SK-MEL-5 (cell line): ENCODE measurements at regions not wholly inside any gene's neighbourhood (a gene's known extent, or its start where the extent isn't known, plus 50 kb on each side); places are given as distances from the start of the nearest gene placed in this dataset.

ENCODE experiments used
- DNase-seq: peaks from one replicate; pipeline ENCODE4 v3.0.0-alpha.2; 2016; ENCODE audit warnings: low read depth, low spot score
- in situ Hi-C: cut with HindIII; loops from 2 replicates; pipeline ENCODE4 v1.10.0; 2016; ENCODE audit warnings: low sequenced_read_pairs, high pct_unique_total_duplicates, low pct_unique_long_range_greater_than_20kb

DNA sequence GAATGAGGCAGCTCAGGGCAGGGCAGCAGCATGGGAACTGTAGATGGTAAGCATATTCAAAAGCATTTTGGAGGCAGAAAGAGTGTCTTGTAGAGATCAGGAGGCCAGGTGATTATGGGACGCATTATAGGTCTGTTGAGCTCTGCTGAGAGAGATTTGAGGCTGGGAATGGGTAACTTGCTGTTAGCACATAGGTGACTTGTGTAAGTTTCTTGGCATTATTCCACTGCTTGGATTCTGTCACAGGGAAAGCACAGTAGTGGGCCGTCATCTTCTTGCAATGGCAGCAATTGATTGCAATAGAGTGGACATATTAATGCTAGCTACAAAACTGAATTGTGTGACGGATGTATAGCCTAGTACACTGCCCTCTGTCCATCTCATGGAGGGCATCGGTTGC is 434.3 kb upstream of the IGFBP3 start:
- DNase-seq = no peak
- in situ Hi-C loops = no loop called here

DNA sequence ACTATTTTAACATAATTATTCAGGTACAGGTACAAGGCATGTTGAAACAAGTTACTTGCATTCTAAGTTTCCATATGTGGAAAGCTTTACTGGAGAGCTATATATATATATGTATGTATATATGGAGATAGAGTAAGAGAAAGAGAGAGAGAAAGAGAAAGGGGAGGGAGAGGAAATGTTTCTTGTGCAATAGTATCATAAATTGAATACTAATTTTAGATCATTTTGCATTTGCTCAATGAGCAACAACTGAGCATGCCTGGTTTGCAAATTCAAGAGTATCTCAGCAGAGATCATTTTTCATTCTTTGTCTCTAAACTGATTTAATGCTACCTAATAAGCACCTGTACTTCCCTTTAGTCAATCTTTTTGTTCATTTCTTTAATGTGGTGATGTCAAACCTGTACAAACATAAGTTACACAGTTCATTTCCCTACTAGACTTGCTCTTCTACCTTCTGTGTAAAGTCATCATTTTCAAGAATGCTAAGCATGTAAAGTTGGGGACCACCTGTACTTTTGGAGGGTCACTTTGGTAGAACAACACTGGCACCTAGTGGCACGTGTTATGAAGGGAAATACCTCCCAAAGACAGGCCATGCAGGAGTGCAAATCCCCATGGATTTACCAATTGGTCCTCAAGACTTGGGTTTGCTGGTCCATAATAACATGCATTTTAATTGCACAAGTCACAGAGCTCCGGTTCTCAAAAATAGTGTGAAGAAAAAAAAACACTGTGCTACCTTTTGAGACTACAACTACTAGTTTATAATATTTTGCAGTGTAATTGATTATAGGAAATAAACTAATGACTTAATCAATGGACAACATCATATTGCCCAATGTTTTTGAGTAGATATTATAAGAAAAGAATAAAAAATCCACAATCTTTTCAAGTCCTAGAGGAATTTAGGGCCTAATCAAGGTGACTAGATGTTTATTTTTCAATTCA is 431.2 kb upstream of the IGFBP3 start:
- in situ Hi-C loops = no loop called here
- DNase-seq = peak; percentile 85

DNA sequence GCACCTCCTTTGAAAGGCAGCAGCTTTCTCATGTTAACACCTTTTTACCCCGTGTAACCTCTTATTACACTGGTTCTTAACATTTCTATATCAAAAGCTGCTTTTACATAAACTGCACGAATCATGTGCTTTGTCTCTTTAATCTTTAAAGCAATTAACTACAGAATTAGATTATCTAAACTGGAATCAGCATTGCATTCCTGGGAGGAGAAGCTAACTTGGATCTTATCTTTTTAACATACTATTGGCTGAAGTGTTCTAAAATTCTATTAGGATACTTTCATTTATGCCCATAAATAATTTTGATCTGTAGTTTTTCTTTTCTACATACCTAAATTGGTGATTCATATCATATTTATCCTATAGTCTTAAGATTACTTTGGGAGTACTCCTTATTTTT is 428.4 kb upstream of the IGFBP3 start:
- no peak for DNase-seq
- in situ Hi-C loops = no loop called here

DNA sequence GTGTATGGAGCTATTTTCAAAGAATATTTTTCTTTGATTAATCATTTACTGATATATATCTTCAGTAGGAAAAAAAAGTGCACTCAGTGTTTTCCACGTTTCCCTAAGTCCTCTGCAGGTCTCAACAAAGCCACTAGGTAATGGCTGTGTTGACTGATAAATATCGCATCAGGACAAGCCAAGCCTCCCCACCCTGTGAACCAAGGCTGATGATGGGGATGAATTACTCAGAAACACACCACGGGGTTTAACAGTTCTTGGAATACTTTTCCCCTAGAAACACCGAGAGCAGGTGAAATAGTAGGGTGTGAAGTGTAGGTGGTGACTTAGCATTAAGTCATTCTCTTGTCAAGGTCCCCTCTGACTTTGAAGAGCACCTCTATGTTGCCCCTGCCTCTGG is 423.5 kb upstream of the IGFBP3 start:
- in situ Hi-C loops = no loop called here
- no peak for DNase-seq

DNA sequence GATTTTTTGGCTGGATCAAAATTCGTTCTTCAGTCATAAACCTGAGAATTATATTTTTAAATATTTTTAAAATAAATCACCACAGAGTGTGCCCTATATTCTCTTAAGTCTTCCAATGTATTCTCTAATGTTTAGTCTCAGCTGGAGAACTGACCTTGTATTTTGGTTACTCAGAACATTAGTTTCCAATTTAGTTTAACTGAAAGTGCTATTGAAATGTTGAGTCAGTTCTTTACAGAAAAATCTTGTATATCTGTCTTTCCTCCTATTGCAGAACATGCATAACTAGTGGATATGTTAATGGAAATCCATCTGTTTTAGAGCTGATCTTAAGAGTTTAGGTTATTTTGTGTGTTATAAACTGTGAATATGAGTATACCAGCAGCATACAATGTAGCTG is 422.7 kb upstream of the IGFBP3 start:
- no peak for DNase-seq
- in situ Hi-C loops = no loop called here

DNA sequence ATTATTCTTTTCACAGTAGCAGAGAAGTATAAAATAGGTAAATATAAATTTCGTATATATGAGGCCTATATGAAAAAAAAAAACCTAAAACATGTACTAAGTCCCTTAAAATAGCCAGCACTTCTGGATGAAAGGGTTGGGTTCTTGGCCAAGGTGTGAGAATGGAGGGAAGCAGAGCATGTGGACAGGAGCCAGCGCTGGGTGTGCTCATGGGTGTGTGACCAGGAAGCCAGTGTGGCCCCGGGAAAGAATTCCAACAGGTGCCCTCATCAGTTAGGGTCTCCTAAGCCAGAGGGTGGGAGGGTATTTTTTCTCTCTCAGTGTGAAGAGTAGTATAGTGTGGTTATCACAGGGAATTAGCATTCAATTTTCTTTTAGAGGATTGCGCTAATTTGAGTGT is 401.9 kb upstream of the IGFBP3 start:
- in situ Hi-C loops = no loop called here
- DNase-seq = no peak

DNA sequence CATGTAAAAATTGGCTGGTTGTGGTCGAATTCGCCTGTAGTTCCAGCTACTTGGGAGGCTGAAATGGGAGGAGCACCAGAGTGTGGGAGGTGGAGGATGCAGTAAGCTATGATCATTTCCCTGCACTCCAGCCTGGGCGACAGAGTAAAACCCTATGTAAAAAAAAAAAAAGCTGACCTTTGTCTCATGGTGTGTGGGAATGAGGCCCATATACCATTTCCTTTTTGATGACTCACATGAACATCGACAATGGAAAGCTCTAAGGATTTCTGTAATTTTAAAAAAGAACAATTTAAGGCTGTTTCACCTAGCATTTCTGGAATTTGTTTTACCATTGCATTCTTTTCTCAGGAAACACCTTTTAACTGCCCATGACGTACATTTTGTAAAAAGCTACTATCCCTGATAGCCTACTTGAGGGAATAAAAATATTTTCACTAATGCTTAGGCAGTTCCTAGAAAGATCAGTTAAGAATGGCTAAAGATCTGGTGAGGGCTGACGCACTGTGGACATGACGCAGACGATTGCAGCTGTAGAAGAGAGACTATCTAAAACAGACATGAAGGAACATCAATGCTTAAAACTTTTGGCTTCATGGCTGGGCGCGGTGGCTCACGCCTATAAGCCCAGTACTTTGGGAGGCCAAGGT is 400.6 kb upstream of the IGFBP3 start:
- in situ Hi-C loops = no loop called here
- no peak for DNase-seq

DNA sequence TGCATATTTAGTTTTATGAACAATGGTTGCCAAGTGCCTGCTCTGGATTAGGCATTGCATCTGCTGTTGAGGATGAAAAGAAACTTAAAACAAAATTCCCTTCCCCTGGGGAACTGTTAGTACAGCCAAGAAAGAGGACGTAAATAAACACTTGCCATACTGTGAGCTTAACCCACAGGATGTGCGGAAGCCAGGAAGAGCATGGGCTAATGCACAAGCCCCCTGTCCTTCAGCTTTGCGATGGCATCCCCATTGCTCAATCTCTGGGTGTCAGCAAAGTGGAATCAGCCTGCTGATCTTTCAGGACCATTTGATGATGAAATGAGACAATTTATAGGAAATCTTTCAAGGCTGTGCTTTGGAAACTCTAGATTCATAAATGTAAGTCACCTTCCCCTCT is 399.9 kb upstream of the IGFBP3 start:
- in situ Hi-C loops = no loop called here
- no peak for DNase-seq

DNA sequence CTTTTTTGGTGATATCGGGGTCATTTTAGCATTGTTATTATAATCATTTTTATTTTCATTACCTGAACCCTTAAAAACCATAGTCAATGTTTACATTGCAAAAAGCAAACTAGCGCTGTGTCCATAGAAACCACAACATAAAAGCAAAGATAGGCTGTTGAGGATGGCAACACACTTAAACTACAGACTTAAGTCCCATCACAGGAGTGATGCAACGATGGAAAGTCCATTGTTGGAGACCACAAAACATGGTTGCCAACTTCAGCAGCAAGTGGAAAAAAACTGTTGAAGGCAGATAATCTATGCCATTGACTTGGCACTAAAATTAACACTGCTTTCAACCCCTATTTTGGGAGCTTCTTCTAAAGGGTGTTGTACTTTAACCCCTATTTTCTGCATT is 398.8 kb upstream of the IGFBP3 start:
- no peak for DNase-seq
- in situ Hi-C loops = no loop called here

DNA sequence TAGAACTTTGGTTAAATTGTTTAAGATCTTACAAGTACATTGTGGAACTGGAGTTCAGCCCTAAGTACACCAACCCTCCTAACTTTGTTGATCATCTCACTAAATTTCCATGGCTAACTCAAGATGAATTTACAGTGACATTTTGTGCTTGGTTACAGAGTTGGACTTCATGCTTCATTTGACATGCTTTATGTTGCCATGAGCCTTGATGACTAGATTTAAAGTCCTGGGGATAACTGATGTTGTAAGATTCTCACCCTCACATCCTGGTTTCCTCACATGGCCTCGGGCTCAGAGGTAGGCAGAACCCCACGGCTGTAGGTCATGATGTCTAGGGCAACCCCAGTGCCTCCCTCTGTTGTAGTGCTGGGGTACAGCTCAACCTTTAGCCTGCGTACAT is 397.2 kb upstream of the IGFBP3 start:
- no peak for DNase-seq
- in situ Hi-C loops = no loop called here

DNA sequence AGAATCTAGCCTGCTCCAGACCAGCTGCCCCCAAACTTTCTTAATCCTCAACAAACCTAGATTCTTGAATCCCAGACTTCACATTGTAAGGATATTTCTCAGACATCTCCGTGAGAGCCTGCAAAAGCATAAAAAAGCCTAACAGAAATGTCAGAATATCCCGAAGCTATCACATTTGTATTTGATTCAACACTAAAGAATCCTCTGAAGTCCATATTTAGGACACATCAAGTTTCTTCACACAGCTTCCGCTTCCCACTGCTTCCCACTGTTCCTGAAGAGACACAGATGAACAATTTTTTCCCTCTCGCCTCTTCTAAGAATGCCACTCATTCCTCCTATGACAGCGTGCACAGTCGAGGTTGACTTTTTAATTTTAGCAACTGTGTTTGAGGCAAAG is 396.2 kb upstream of the IGFBP3 start:
- in situ Hi-C loops = no loop called here
- DNase-seq = no peak

DNA sequence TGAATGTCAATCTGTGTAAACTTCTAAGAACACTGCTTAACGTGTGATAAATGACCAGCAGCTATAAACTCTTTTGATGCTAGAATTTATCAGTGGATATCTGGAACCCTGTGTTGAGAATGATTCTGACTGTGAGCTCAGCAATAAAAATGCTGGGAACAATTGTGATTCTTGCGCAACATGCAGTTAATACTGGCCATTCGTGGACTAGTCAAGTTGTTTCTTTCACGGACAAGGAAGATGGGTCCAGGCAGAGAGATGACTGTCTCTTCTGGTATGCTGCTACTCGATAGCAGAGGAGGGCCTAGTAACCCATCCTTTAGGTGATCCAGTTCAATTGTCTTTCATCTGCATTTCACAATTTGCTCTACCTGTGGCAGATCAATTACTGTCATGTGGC is 394.8 kb upstream of the IGFBP3 start:
- DNase-seq = no peak
- in situ Hi-C loops = no loop called here

DNA sequence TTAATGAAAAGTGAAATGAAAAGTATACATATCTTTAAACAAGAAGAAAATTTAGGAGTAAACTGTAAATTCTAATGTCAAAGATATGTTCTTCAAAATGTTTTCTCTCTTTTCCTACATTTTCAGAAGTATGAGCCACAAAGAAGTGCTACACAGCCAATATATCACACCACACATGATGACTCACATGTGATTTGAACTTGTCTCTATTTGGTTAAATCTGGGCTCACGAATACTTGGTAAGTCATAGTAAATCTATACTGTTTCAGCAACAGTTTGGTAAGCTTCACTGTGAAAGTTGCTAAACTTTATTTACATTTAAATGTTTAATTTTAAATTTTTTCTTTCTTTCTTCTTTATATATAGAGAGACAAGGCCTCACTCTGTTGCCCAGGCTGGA is 380.6 kb upstream of the IGFBP3 start:
- in situ Hi-C loops = no loop called here
- DNase-seq = no peak

DNA sequence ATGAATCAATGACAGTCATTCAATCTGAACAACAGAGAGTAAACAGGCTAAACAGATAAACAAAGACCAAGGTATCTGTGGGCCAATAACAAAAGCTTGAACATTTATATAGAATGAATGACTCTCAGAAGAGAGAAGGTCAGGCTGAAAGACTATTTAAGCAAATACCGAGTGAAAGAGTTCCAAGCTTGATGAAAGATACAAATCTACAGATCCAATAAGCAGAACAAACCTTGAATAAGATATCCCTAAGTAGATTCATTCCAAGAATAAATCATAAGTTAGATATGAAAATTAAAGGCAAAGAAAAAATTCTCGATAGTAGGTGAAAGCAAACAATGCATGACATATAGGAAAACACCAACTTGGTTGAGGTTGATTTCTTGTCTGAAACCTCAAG is 376.4 kb upstream of the IGFBP3 start:
- no peak for DNase-seq
- in situ Hi-C loops = no loop called here

DNA sequence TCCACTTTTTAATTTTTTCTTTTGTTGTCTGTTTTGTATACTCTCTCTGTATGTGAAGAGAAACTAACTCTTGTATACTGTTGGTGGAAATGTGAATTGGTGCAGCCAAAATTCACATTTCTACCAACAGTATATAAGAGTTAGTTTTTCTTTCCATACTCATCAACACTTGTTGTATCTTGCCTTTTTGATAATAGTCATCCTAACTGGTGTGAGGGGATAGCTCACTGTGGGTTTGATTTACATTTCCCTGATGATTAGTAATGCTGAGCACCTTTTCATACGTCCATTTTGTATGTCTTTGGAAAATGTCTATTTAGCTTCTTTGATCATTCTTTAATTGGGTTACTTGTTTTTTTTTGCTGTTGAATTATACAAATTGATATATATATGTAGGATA is 375.5 kb upstream of the IGFBP3 start:
- DNase-seq = no peak
- in situ Hi-C loops = no loop called here

DNA sequence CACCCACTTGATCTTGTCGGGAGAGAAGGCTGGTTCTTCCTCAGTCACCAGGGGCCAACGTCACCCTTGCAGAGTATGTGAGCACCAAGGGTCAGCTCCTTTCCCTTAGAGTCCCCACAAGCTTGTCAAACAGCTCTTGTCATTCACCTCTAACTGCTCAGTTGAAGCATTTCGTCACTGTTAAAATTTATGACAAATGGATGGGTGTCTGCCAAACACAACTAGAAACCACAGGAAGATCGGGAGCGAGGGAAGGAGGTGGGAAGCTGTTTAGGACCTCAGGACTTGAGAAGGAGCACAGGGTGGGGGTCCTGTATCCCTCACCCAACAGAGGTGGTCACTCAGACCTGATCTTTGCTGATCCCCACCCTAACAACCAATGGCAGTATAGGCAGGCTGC is 373.3 kb upstream of the IGFBP3 start:
- in situ Hi-C loops = no loop called here

DNA sequence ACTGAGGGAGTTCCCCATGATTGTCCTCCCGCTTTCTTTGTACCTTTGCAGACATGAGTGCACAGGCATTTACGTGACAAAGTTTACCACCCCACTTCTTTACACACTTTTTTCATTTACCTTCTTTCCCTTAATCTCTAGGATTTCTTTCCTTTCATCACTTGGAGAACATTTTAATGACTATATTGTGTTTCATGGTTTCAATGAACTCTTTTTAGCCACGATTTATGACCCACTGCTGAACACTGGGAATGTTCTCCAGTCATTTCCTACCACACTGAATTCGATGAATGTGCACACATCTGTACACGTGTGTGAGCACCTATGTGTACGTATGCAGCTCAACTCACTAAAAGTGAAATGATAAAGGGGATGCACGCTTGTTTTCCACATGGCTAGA is 371.7 kb upstream of the IGFBP3 start:
- in situ Hi-C loops = no loop called here
- DNase-seq = no peak

More for the DNA sequence above, 373.3 kb upstream of the IGFBP3 start:
- DNase-seq = no peak

DNA sequence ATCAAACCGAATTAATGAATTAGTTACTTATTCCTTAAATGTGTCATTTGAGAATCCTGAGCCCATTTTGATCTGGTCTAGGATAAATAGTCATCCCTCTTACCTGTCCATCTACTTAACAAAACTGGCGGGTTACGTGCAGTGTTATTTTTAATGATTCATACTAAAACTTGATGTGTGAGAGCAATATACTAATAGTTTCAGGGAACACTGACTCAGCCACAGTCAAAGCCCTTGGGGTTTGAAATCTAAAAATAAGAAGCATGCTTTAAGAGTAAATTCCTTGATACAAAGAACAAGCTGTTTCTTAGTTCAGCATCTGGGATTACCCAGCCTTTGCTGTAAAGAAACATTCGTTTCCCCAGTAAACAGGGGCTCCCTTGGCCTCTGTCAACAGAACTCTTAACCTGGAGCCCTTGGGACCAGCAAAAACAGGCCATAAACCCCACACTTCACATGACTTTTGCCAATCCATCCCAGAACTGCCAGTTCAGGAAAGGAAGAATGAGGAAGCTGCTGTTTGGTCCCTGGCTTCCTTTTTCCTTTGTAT is 370.6 kb upstream of the IGFBP3 start:
- DNase-seq = peak; percentile 38
- in situ Hi-C loops = no loop called here

DNA sequence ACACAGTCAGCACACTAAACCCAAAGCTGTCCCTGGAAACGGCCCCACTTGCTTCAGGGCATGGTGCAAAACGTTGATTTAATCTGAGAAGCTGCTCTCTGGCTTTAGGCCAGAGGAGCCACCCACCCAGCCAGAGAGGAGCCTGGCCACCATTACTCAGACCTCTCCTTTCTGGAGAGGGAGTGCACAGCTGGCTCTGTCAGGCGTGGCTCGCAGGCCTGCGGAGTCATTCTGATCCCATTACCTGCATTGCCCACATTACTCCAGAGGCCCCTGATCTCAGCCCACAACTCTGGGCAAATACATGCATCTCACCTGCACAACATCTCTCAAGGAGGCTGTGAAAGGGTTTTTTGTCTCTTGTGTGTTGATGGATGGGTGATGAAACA is 370.0 kb upstream of the IGFBP3 start:
- no peak for DNase-seq
- in situ Hi-C loops = no loop called here
